IMR-90 (cell line): ENCODE measurements at regions not wholly inside any gene's neighbourhood (a gene's known extent, or its start where the extent isn't known, plus 50 kb on each side); places are given as distances from the start of the nearest gene placed in this dataset.

Source experiments
- ATAC-seq: fragments of 200-7000 bp; cut with Tn5 transposase; 2 replicates; pipeline ENCODE4 v1.9.1; 2020; ENCODE audit warnings: low read depth, mild to moderate bottlenecking, moderate library complexity
- BruUV-seq: library from RNA; stranded (reverse); fragments of 400-500 nt; replicated peaks from 2 replicates; lab custom pipeline; 2021; lab: Mats Ljungman, UMichigan
- CTCF ChIA-PET: fragments of 300-600 bp; formaldehyde crosslinking; extraction: SDS; loops from one replicate; lab custom pipeline; 2021; ENCODE audit warnings: antibody characterized with exemption; lab: Yijun Ruan, JAX
- POLR2A ChIA-PET: fragments of 300-600 bp; sonication (Branson Sonifier 250); formaldehyde crosslinking; loops from one replicate; lab custom pipeline; 2022; ENCODE audit warnings: antibody characterized with exemption; ENCODE audit not compliant: unreplicated experiment; lab: Charles Lee
- DNase-seq: peaks from one replicate; pipeline ENCODE4 v3.0.0; 2013
- H2AFZ ChIP-seq: replicated peaks from 2 replicates; pipeline ENCODE3; 2013; ENCODE audit warnings: low read length, mild to moderate bottlenecking; ENCODE audit not compliant: poor library complexity
- H2AK5ac ChIP-seq: 2 replicates; pipeline ENCODE4 v1.6.1; 2013; ENCODE audit warnings: low read depth, low read length, inconsistent platforms
- H2AK9ac ChIP-seq: replicated peaks from 2 replicates; pipeline ENCODE3; 2013; ENCODE audit warnings: mild to moderate bottlenecking, low read depth, low read length, moderate library complexity; ENCODE audit not compliant: poor library complexity
- H2BK120ac ChIP-seq: 2 replicates; pipeline ENCODE4 v1.6.1; 2013; ENCODE audit warnings: low read depth, low read length, inconsistent platforms
- H2BK15ac ChIP-seq: 3 replicates; pipeline ENCODE4 v1.6.1; 2013; ENCODE audit warnings: low read depth, low read length, inconsistent platforms
- H2BK20ac ChIP-seq: 2 replicates; pipeline ENCODE4 v1.6.1; 2013; ENCODE audit warnings: low read depth, mild to moderate bottlenecking, inconsistent platforms, low read length, moderate library complexity
- H2BK5ac ChIP-seq: 2 replicates; pipeline ENCODE4 v1.6.1; 2013; ENCODE audit warnings: mild to moderate bottlenecking, low read depth, low read length, inconsistent platforms; ENCODE audit not compliant: poor library complexity, severe bottlenecking
- H3K14ac ChIP-seq: replicated peaks from 2 replicates; pipeline ENCODE4 v1.6.1; 2013; ENCODE audit warnings: low read depth, low read length, inconsistent platforms
- H3K18ac ChIP-seq: 2 replicates; pipeline ENCODE4 v1.6.1; 2013; ENCODE audit warnings: low read depth, low read length, control low read depth
- H3K23ac ChIP-seq: 2 replicates; pipeline ENCODE4 v1.6.1; 2013; ENCODE audit warnings: low read depth, low read length, inconsistent platforms
- H3K27ac ChIP-seq: 2 replicates; pipeline ENCODE4 v1.5.1; 2013; ENCODE audit warnings: mild to moderate bottlenecking, control low read depth, low read length; ENCODE audit not compliant: insufficient read depth
- H3K27me3 ChIP-seq: 2 replicates; pipeline ENCODE4 v1.6.1; 2013; ENCODE audit warnings: low read length; ENCODE audit not compliant: control insufficient read depth, insufficient read depth
- H3K36me3 ChIP-seq: 2 replicates; pipeline ENCODE4 v1.6.1; 2013; ENCODE audit warnings: low read length, mixed read lengths; ENCODE audit not compliant: control insufficient read depth, insufficient read depth
- H3K4ac ChIP-seq: 2 replicates; pipeline ENCODE4 v1.6.1; 2013; ENCODE audit warnings: low read depth, low read length, inconsistent platforms
- H3K4me1 ChIP-seq: 2 replicates; pipeline ENCODE4 v1.6.1; 2013; ENCODE audit warnings: low read length, mixed read lengths; ENCODE audit not compliant: control insufficient read depth, insufficient read depth
- H3K4me2 ChIP-seq: 2 replicates; pipeline ENCODE4 v1.6.1; 2013; ENCODE audit warnings: low read depth, mild to moderate bottlenecking, control low read depth, low read length, moderate library complexity
- H3K4me3 ChIP-seq: 2 replicates; pipeline ENCODE4 v1.5.1; 2013; ENCODE audit warnings: low read depth, mild to moderate bottlenecking, control low read depth, low read length, moderate library complexity; ENCODE audit not compliant: insufficient read depth
- H3K56ac ChIP-seq: 2 replicates; pipeline ENCODE4 v1.6.1; 2013; ENCODE audit warnings: low read length, inconsistent platforms; ENCODE audit not compliant: insufficient read depth; ENCODE audit errors: extremely low read depth
- H3K79me1 ChIP-seq, 2 experiments: 2 replicates each; pipeline ENCODE4 v1.6.1; 2013; ENCODE audit warnings: low read length in 2 of 2, inconsistent platforms in 1 of 2, low read depth in 1 of 2
- H3K9ac ChIP-seq: 2 replicates; pipeline ENCODE4 v1.6.1; 2013; ENCODE audit warnings: low read depth, low read length, control low read depth
- H3K9me1 ChIP-seq: 2 replicates; pipeline ENCODE4 v1.6.1; 2013; ENCODE audit warnings: low read length, inconsistent platforms; ENCODE audit not compliant: insufficient read depth
- H3K9me3 ChIP-seq: 2 replicates; pipeline ENCODE4 v1.6.1; 2013; ENCODE audit warnings: low read length; ENCODE audit not compliant: control insufficient read depth, insufficient read depth
- H4K20me1 ChIP-seq: 2 replicates; pipeline ENCODE4 v1.6.1; 2013; ENCODE audit warnings: low read length, inconsistent platforms; ENCODE audit not compliant: insufficient read depth
- H4K5ac ChIP-seq: 2 replicates; pipeline ENCODE4 v1.6.1; 2013; ENCODE audit warnings: mild to moderate bottlenecking, low read depth, low read length, control low read depth
- H4K8ac ChIP-seq, 2 experiments: 2 replicates each; pipeline ENCODE4 v1.6.1; 2013; ENCODE audit warnings: low read depth in 2 of 2, low read length in 2 of 2, control low read depth in 1 of 2, inconsistent platforms in 1 of 2
- H4K91ac ChIP-seq: 2 replicates; pipeline ENCODE4 v1.6.1; 2013; ENCODE audit warnings: low read depth, low read length, inconsistent platforms; ENCODE audit not compliant: insufficient read depth
- NFE2L2 ChIP-seq: fragments of 150-350 bp; IDR thresholded peaks from 2 replicates; pipeline ENCODE4 v1.6.1; 2016; ENCODE audit warnings: low read depth, mild to moderate bottlenecking, low read length
- POLR2A ChIP-seq: IDR thresholded peaks from 2 replicates; pipeline ENCODE4 v1.6.1; 2012; ENCODE audit warnings: mild to moderate bottlenecking, low read depth, low read length
- RAD21 ChIP-seq: IDR thresholded peaks from 2 replicates; pipeline ENCODE4 v1.6.1; 2012; ENCODE audit warnings: low read length, improper control_type of control experiment
- RFX5 ChIP-seq: IDR thresholded peaks from 2 replicates; pipeline ENCODE4 v1.8.0; 2012; ENCODE audit warnings: low read depth, mild to moderate bottlenecking, low read length, moderate library complexity
- WGBS, 2 experiments: methylation state at CpG; one replicate each; pipeline versions ENCODE4 v1.1.5 to v1.1.7; 2013; ENCODE audit warnings: missing lambda C conversion rate in 2 of 2; ENCODE audit not compliant: insufficient read length in 1 of 2; ENCODE audit errors: extremely low coverage in 2 of 2; 5-methylcytosine and 5-hydroxymethylcytosine counted together
- dilution Hi-C: fragments of 300-500 bp; cut with HindIII; formaldehyde crosslinking; loops from one replicate; pipeline ENCODE4 v1.14.3; 2018; ENCODE audit warnings: low sequenced_read_pairs; ENCODE audit not compliant: unreplicated experiment
- in situ Hi-C: fragments of 300-500 bp; cut with MboI; formaldehyde crosslinking; loops from 3 replicates; pipeline ENCODE4 v1.14.3; 2019; ENCODE audit warnings: low sequenced_read_pairs, inconsistent platforms, mixed read lengths
- intact Hi-C: fragments of 100-400 bp; cut with micrococcal nuclease; formaldehyde crosslinking; loops from 2 replicates; pipeline ENCODE4 v1.10.0; 2022

- intact Hi-C loops (no loop called here), dilution Hi-C loops (no loop called here)
These were observed 192.0 kb upstream of the HABP2 start for GRCh38 chr10:113360870-113361269.

More at GRCh38 chr10:113360870-113361269, 192.0 kb upstream of the HABP2 start:
- no peak for DNase-seq
- H3K4me2 ChIP-seq: no peak overlapping the region
- peaks cover 4% of the 10 kb centered on the region for H3K27me3 ChIP-seq
- H3K4me3 ChIP-seq: no peak overlapping the region
- H3K4me1 ChIP-seq: no peaks in the 10 kb centered on the region
- in situ Hi-C loops: no loop called here
- no peaks in the 10 kb centered on the region for H3K36me3 ChIP-seq
- H2AK9ac ChIP-seq: no peak overlapping the region
- no peaks in the 10 kb centered on the region for H4K20me1 ChIP-seq
- H3K23ac ChIP-seq: no peak overlapping the region
- no peak overlapping the region for H3K9ac ChIP-seq
- no peak overlapping the region for H2BK120ac ChIP-seq
- no peaks in the 10 kb centered on the region for H3K9me1 ChIP-seq
- H4K8ac ChIP-seq: no peak overlapping the region
- TF ChIP-seq RFX5: no peak
- no peak for TF ChIP-seq POLR2A
- TF ChIP-seq RAD21: no peak
- TF ChIP-seq NFE2L2: no peak
- H2BK20ac ChIP-seq: no peak overlapping the region
- no peak overlapping the region for H2BK15ac ChIP-seq
- no peak overlapping the region for H4K5ac ChIP-seq
- no peak overlapping the region for H2AFZ ChIP-seq
- BruUV-seq: no TSS peak
- ChIA-PET POLR2A (no interaction called here), CTCF (interaction anchor here (1.0 kb wide), 1 partner anchor 8 kb away, joined by 3 read pairs; no protein-coding TSS in a partner anchor)
- H3K4ac ChIP-seq: no peak overlapping the region
- H3K14ac ChIP-seq: no peak overlapping the region
- ATAC-seq: no peak
- no peak overlapping the region for H3K56ac ChIP-seq
- H3K27ac ChIP-seq: no peak overlapping the region
- H4K91ac ChIP-seq: no peak overlapping the region
- 60% methylated on average over 1 of the region's 4 CpGs; no CpG with 5 or more reads in 1 of the 2 experiments for WGBS, 2 experiments
- H3K9me3 ChIP-seq: no peaks in the 10 kb centered on the region
- H3K79me1 ChIP-seq: no peaks in the 10 kb centered on the region
- no peak overlapping the region for H3K18ac ChIP-seq
- H2AK5ac ChIP-seq: no peak overlapping the region
- no peak overlapping the region for H2BK5ac ChIP-seq
